ENCODE measurements at regions not wholly inside any gene's neighbourhood (a gene's known extent, or its start where the extent isn't known, plus 50 kb on each side); places are given as distances from the start of the nearest gene placed in this dataset.

- in situ Hi-C loops (cut with MboI): no loop called here
- ChIA-PET SMC1A (ENCODE audit: uncharacterized antibody, unreplicated experiment) (interaction anchor here (1.0 to 1.2 kb wide), 2 partner anchors 169 to 171 kb away, joined by 3 read pairs; no protein-coding TSS in a partner anchor), POLR2A (interaction anchor here (1.0 kb wide), 1 partner anchor 9 kb away, joined by 3 read pairs; no protein-coding TSS in a partner anchor), CTCF (no interaction called here), RAD21 (ENCODE audit: unreplicated experiment) (no interaction called here)
- Histone ChIP-seq H3K9me3 (replicated peaks; ENCODE audit: control insufficient read depth, insufficient read depth, low read length) (no peaks in the 10 kb centered on the region; the same call in 2 of the 3 replicates), H3K4me1 (ENCODE audit: control insufficient read depth, insufficient read depth, low read length) (no peaks in the 10 kb centered on the region), H3K79me2 (ENCODE audit: control insufficient read depth, insufficient read depth, low read length) (no peaks in the 10 kb centered on the region), H2AFZ (ENCODE audit: control insufficient read depth, low read depth, low read length) (no peak overlapping the region), H4K20me1 (ENCODE audit: control insufficient read depth, insufficient read depth) (no peaks in the 10 kb centered on the region), H3K4me3 (no peak overlapping the region), H3K4me2 (ENCODE audit: control insufficient read depth, insufficient read depth) (no peak overlapping the region), H3K27me3 (replicated peaks in 1 of 2; ENCODE audit: control insufficient read depth in 2 of 2, insufficient read depth in 2 of 2, low read length in 1 of 2) (no peaks in the 10 kb centered on the region), H3K9ac (ENCODE audit: control insufficient read depth, insufficient read depth, low read length) (no peak overlapping the region), H3K27ac (ENCODE audit: control insufficient read depth, insufficient read depth) (no peak overlapping the region), H3K36me3 (ENCODE audit: control insufficient read depth in 2 of 2, insufficient read depth in 2 of 2, low read length in 1 of 2) (no peaks in the 10 kb centered on the region)
- no peak for FAIRE-seq
- 61% methylated on average over 4 of the region's 4 CpGs for WGBS (ENCODE audit: insufficient coverage, insufficient replicate concordance, low lambda C conversion rate, missing lambda C conversion rate)
- DNase-seq (ENCODE audit: low read depth, low spot score): no peak
- BruUV-seq (replicated peaks): no TSS peak
- intact Hi-C loops (cut with micrococcal nuclease; ENCODE audit: unreplicated experiment): no loop called here
- ATAC-seq: no peak
- TF ChIP-seq GATAD2B (conservative IDR thresholded peaks at IDR 0.05; ENCODE audit: low read depth) (no peak), NFIC (IDR thresholded peaks at IDR 0.05; ENCODE audit: low read depth, low read length) (no peak), MEF2B (IDR thresholded peaks at IDR 0.05; ENCODE audit: partially characterized antibody, poor library complexity, severe bottlenecking) (no peak), CEBPZ (IDR thresholded peaks at IDR 0.05; ENCODE audit: low read depth, low read length) (no peak), MYC (IDR thresholded peaks at IDR 0.05; ENCODE audit: insufficient read depth, insufficient read length, insufficient replicate concordance, low read length, severe bottlenecking) (no peak), SUPT20H (IDR thresholded peaks at IDR 0.05; ENCODE audit: borderline replicate concordance, control insufficient read depth, low read depth, low read length) (no peak), LARP7 (IDR thresholded peaks at IDR 0.05) (no peak), CHD4 (IDR thresholded peaks at IDR 0.05) (no peak), TARDBP (IDR thresholded peaks at IDR 0.05; ENCODE audit: borderline replicate concordance) (no peak), SMARCA5 (IDR thresholded peaks at IDR 0.05) (no peak), USF2 (IDR thresholded peaks at IDR 0.05; ENCODE audit: borderline replicate concordance, low read depth, low read length) (no peak), TCF3 (IDR thresholded peaks at IDR 0.05; ENCODE audit: borderline replicate concordance, insufficient read depth, low read depth, low read length) (no peak), ZNF622 (IDR thresholded peaks at IDR 0.05) (no peak), PAX8 (IDR thresholded peaks at IDR 0.05) (no peak), RCOR1 (conservative IDR thresholded peaks at IDR 0.05; ENCODE audit: low read depth, low read length) (no peak), SREBF1 (IDR thresholded peaks at IDR 0.05; ENCODE audit: low read length) (no peak), ZNF207 (IDR thresholded peaks at IDR 0.05; ENCODE audit: borderline replicate concordance) (no peak)
- TF ChIP-seq, protein P1, sequence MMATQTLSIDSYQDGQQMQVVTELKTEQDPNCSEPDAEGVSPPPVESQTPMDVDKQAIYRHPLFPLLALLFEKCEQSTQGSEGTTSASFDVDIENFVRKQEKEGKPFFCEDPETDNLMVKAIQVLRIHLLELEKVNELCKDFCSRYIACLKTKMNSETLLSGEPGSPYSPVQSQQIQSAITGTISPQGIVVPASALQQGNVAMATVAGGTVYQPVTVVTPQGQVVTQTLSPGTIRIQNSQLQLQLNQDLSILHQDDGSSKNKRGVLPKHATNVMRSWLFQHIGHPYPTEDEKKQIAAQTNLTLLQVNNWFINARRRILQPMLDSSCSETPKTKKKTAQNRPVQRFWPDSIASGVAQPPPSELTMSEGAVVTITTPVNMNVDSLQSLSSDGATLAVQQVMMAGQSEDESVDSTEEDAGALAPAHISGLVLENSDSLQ (IDR thresholded peaks at IDR 0.05): no peak
- TF ChIP-seq, protein P2, sequence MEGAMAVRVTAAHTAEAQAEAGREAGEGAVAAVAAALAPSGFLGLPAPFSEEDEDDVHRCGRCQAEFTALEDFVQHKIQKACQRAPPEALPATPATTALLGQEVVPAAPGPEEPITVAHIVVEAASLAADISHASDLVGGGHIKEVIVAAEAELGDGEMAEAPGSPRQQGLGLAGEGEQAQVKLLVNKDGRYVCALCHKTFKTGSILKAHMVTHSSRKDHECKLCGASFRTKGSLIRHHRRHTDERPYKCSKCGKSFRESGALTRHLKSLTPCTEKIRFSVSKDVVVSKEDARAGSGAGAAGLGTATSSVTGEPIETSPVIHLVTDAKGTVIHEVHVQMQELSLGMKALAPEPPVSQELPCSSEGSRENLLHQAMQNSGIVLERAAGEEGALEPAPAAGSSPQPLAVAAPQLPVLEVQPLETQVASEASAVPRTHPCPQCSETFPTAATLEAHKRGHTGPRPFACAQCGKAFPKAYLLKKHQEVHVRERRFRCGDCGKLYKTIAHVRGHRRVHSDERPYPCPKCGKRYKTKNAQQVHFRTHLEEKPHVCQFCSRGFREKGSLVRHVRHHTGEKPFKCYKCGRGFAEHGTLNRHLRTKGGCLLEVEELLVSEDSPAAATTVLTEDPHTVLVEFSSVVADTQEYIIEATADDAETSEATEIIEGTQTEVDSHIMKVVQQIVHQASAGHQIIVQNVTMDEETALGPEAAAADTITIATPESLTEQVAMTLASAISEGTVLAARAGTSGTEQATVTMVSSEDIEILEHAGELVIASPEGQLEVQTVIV (IDR thresholded peaks at IDR 0.05; ENCODE audit: borderline replicate concordance, partially characterized antibody): no peak
Measured at GRCh38 chr13:109315481-109315880, 470.9 kb downstream of the IRS2 start.

All from GM12878 (cell line).